Liver (tissue), 8 donors: ENCODE measurements at regions not wholly inside any gene's neighbourhood (a gene's known extent, or its start where the extent isn't known, plus 50 kb on each side); places are given as distances from the start of the nearest gene placed in this dataset.

Experiments used
- DNase-seq: peaks from one replicate; pipeline ENCODE4 v3.0.0-alpha.2; 2017; ENCODE audit warnings: low spot score
- H3K27ac ChIP-seq, 2 donors: one replicate each; pipeline ENCODE4 v1.7.0; 2013; ENCODE audit warnings: inconsistent platforms in 2 of 2, low read length in 2 of 2, control low read depth in 1 of 2, low read depth in 1 of 2, mild to moderate bottlenecking in 1 of 2
- H3K27me3 ChIP-seq, 4 donors: one replicate each; pipeline versions ENCODE4 v1.6.1 to v1.7.0; 2013; ENCODE audit warnings: low read length in 3 of 4, inconsistent platforms in 1 of 4, mild to moderate bottlenecking in 1 of 4, moderate library complexity in 1 of 4; ENCODE audit not compliant: control insufficient read depth in 4 of 4, insufficient read depth in 4 of 4
- H3K36me3 ChIP-seq, 4 donors: one replicate each; pipeline versions ENCODE4 v1.6.1 to v1.7.0; 2013; ENCODE audit warnings: low read length in 3 of 4, mild to moderate bottlenecking in 3 of 4, low read depth in 1 of 4, moderate library complexity in 1 of 4; ENCODE audit not compliant: control insufficient read depth in 4 of 4, insufficient read depth in 3 of 4
- H3K4me1 ChIP-seq, 4 donors: one replicate each; pipeline versions ENCODE4 v1.6.1 to v1.7.0; 2013; ENCODE audit warnings: low read length in 3 of 4, mild to moderate bottlenecking in 3 of 4, moderate library complexity in 1 of 4; ENCODE audit not compliant: control insufficient read depth in 4 of 4, insufficient read depth in 4 of 4
- H3K4me3 ChIP-seq, 3 donors: one replicate each; pipeline versions ENCODE4 v1.6.1 to v1.7.0; 2013; ENCODE audit warnings: low read length in 3 of 3, control low read depth in 1 of 3, low read depth in 1 of 3, mild to moderate bottlenecking in 1 of 3
- H3K9ac ChIP-seq, 2 donors: one replicate each; pipeline ENCODE4 v1.7.0; 2013; ENCODE audit warnings: low read length in 2 of 2, mild to moderate bottlenecking in 2 of 2, moderate library complexity in 2 of 2, control low read depth in 1 of 2, low read depth in 1 of 2
- H3K9me3 ChIP-seq, 4 donors: one replicate each; pipeline versions ENCODE4 v1.6.1 to v1.7.0; 2013; ENCODE audit warnings: low read length in 3 of 4; ENCODE audit not compliant: control insufficient read depth in 4 of 4
- ATF3 ChIP-seq: IDR thresholded peaks from 2 replicates; pipeline ENCODE4 v1.6.1; 2016; ENCODE audit warnings: antibody characterized with exemption
- CTCF ChIP-seq: fragments of 150-350 bp; IDR thresholded peaks from 2 replicates; pipeline ENCODE4 v1.5.1; 2017; ENCODE audit warnings: improper control_type of control experiment, low read depth, low read length; ENCODE audit not compliant: missing input control
- EGR1 ChIP-seq, 2 donors: IDR thresholded peaks; 2 replicates each; pipeline ENCODE4 v1.6.1; 2016 to 2018; ENCODE audit warnings: antibody characterized with exemption in 2 of 2, low read depth in 2 of 2
- FOXA1 ChIP-seq: IDR thresholded peaks from 2 replicates; pipeline ENCODE4 v1.6.1; 2016; ENCODE audit warnings: antibody characterized with exemption
- FOXA2 ChIP-seq: IDR thresholded peaks from 2 replicates; pipeline ENCODE4 v1.6.1; 2016; ENCODE audit warnings: antibody characterized with exemption
- GABPA ChIP-seq, 2 donors: IDR thresholded peaks in 1 of 2; conservative IDR thresholded peaks in 1 of 2; 2 replicates each; pipeline ENCODE4 v1.6.1; 2016; ENCODE audit warnings: antibody characterized with exemption in 2 of 2, mild to moderate bottlenecking in 1 of 2, moderate library complexity in 1 of 2
- HNF4A ChIP-seq, 2 donors: conservative IDR thresholded peaks; 2 replicates each; pipeline ENCODE4 v1.6.1; 2016; ENCODE audit warnings: antibody characterized with exemption in 2 of 2, mild to moderate bottlenecking in 2 of 2
- HNF4G ChIP-seq: IDR thresholded peaks from 2 replicates; pipeline ENCODE4 v1.6.1; 2016; ENCODE audit warnings: antibody characterized with exemption
- JUND ChIP-seq, 2 donors: IDR thresholded peaks; 2 replicates each; pipeline ENCODE4 v1.6.1; 2016; ENCODE audit warnings: antibody characterized with exemption in 2 of 2
- MAX ChIP-seq: IDR thresholded peaks from 2 replicates; pipeline ENCODE4 v1.6.1; 2016; ENCODE audit warnings: antibody characterized with exemption
- NR2F2 ChIP-seq: IDR thresholded peaks from 2 replicates; pipeline ENCODE4 v1.6.1; 2016; ENCODE audit warnings: antibody characterized with exemption
- RAD21 ChIP-seq, 2 donors: IDR thresholded peaks; 2 replicates each; pipeline ENCODE4 v1.6.1; 2016; ENCODE audit warnings: antibody characterized with exemption in 2 of 2, mild to moderate bottlenecking in 2 of 2
- REST ChIP-seq: IDR thresholded peaks from 2 replicates; pipeline ENCODE4 v1.6.1; 2016; ENCODE audit warnings: antibody characterized with exemption, mild to moderate bottlenecking
- RXRA ChIP-seq, 2 donors: IDR thresholded peaks; 2 replicates each; pipeline ENCODE4 v1.6.1; 2017 to 2018; ENCODE audit warnings: antibody characterized with exemption in 2 of 2, mild to moderate bottlenecking in 1 of 2
- SP1 ChIP-seq: IDR thresholded peaks from 2 replicates; pipeline ENCODE4 v1.6.1; 2018; ENCODE audit warnings: antibody characterized with exemption, mild to moderate bottlenecking
- TAF1 ChIP-seq: conservative IDR thresholded peaks from 2 replicates; pipeline ENCODE4 v1.6.1; 2016; ENCODE audit warnings: antibody characterized with exemption, mild to moderate bottlenecking
- YY1 ChIP-seq: IDR thresholded peaks from 2 replicates; pipeline ENCODE4 v1.6.1; 2016; ENCODE audit warnings: antibody characterized with exemption, mild to moderate bottlenecking
- ZBTB33 ChIP-seq: IDR thresholded peaks from 2 replicates; pipeline ENCODE4 v1.6.1; 2016; ENCODE audit warnings: antibody characterized with exemption
- WGBS: extraction: QIAGEN DNeasy Blood & Tissue Kit; methylation state at CpG from one replicate; pipeline ENCODE4 v1.1.7; 2013; 5-methylcytosine and 5-hydroxymethylcytosine counted together
- donor health status: healthy.
- donor health status: healthy.
- donor health status: healthy.
- donor health status: healthy.
- donor health status: healthy.

GRCh38 chr21:35219719-35220118 lies 170.6 kb upstream of the RUNX1 start:
- Histone ChIP-seq H3K9me3 (no peaks in the 10 kb centered on the region), H3K4me3 (no peak overlapping the region), H3K27ac (no peak overlapping the region), H3K36me3 (no peaks in the 10 kb centered on the region), H3K4me1 (no peaks in the 10 kb centered on the region), H3K9ac (no peak overlapping the region), H3K27me3 (no peaks in the 10 kb centered on the region)
- TF ChIP-seq SP1, result no peak
- no peak for TF ChIP-seq YY1
- no peak for TF ChIP-seq MAX
- TF ChIP-seq FOXA2, result no peak
- TF ChIP-seq EGR1 (IDR thresholded peaks at IDR 0.05; ENCODE audit: low read depth in 2 of 2), result no peak
- TF ChIP-seq ATF3, result no peak
- no peak for TF ChIP-seq REST
- no peak for TF ChIP-seq RXRA (IDR thresholded peaks at IDR 0.05)
- no peak for TF ChIP-seq NR2F2
- no peak for TF ChIP-seq FOXA1
- TF ChIP-seq JUND (IDR thresholded peaks at IDR 0.05), result no peak
- no peak for TF ChIP-seq HNF4G
- TF ChIP-seq RAD21 (IDR thresholded peaks at IDR 0.05), result no peak
- TF ChIP-seq HNF4A (conservative IDR thresholded peaks at IDR 0.05), result no peak
- TF ChIP-seq ZBTB33, result no peak
- no peak for TF ChIP-seq GABPA (IDR thresholded peaks at IDR 0.05 in 1 of 2, conservative IDR thresholded peaks at IDR 0.05 in 1 of 2)
- TF ChIP-seq CTCF, result no peak
- TF ChIP-seq TAF1, result no peak
- no peak for DNase-seq
- WGBS, result 98% methylated on average over 2 of the region's 2 CpGs

GRCh38 chr21:35219291-35219690 lies 170.2 kb upstream of the RUNX1 start:
- Histone ChIP-seq H3K27ac (no peak overlapping the region), H3K4me1 (no peaks in the 10 kb centered on the region), H3K36me3 (no peaks in the 10 kb centered on the region), H3K27me3 (no peaks in the 10 kb centered on the region), H3K9me3 (no peaks in the 10 kb centered on the region), H3K9ac (no peak overlapping the region), H3K4me3 (no peak overlapping the region)
- no peak for DNase-seq
- WGBS, result 82% methylated on average over 2 of the region's 2 CpGs
- TF ChIP-seq YY1, result no peak
- TF ChIP-seq CTCF, result no peak
- no peak for TF ChIP-seq HNF4G
- no peak for TF ChIP-seq NR2F2
- no peak for TF ChIP-seq RAD21 (IDR thresholded peaks at IDR 0.05)
- no peak for TF ChIP-seq REST
- no peak for TF ChIP-seq FOXA2
